Upper lobe of right lung (tissue), 1 donor: ENCODE measurements at regions not wholly inside any gene's neighbourhood (a gene's known extent, or its start where the extent isn't known, plus 50 kb on each side); places are given as distances from the start of the nearest gene placed in this dataset.

ENCODE experiments used
- ATAC-seq: fragments of 200-7000 bp; cut with Tn5 transposase; one replicate; pipeline ENCODE4 v1.9.1; 2020; ENCODE audit warnings: mild to moderate bottlenecking, moderate library complexity
- DNase-seq: peaks from one replicate; pipeline ENCODE4 v3.0.0-alpha.2; 2020
- H3K27ac ChIP-seq: fragments of 200-600 bp; one replicate; pipeline ENCODE4 v1.8.0; 2022
- H3K27me3 ChIP-seq: fragments of 200-600 bp; one replicate; pipeline ENCODE4 v1.8.0; 2022; ENCODE audit warnings: mild to moderate bottlenecking
- H3K36me3 ChIP-seq: fragments of 200-600 bp; one replicate; pipeline ENCODE4 v1.8.0; 2022
- H3K4me1 ChIP-seq: fragments of 200-600 bp; one replicate; pipeline ENCODE4 v1.8.0; 2022
- H3K4me3 ChIP-seq: fragments of 200-600 bp; one replicate; pipeline ENCODE4 v1.8.0; 2022; ENCODE audit warnings: mild to moderate bottlenecking
- H3K9me3 ChIP-seq: fragments of 200-600 bp; one replicate; pipeline ENCODE4 v1.8.0; 2022
- CTCF ChIP-seq: fragments of 200-600 bp; IDR thresholded peaks from one replicate; pipeline ENCODE4 v1.8.0; 2022; ENCODE audit warnings: antibody characterized with exemption
- intact Hi-C: fragments of 100-400 bp; cut with DNase I; formaldehyde crosslinking; loops from one replicate; pipeline ENCODE4 v1.11.0; 2022
- donor health status: DM: no; HTN: yes; CAD: no; lungs with severe emphysema.

GRCh38 chr9:107562798-107563197 lies 73.2 kb upstream of the KLF4 start:
- TF ChIP-seq CTCF, result no peak
- no peak overlapping the region for H3K27ac ChIP-seq
- ATAC-seq (no peak), DNase-seq (no peak)
- no peaks in the 10 kb centered on the region for H3K4me1 ChIP-seq
- no peaks in the 10 kb centered on the region for H3K9me3 ChIP-seq
- H3K36me3 ChIP-seq, result no peaks in the 10 kb centered on the region
- no peaks in the 10 kb centered on the region for H3K27me3 ChIP-seq
- H3K4me3 ChIP-seq, result no peak overlapping the region
- intact Hi-C loops, result no loop called here

GRCh38 chr9:107559494-107560086 lies 70.0 kb upstream of the KLF4 start:
- Histone ChIP-seq H3K9me3 (no peaks in the 10 kb centered on the region), H3K4me1 (peaks cover 3% of the 10 kb centered on the region), H3K4me3 (no peak overlapping the region), H3K27ac (no peak overlapping the region), H3K27me3 (no peaks in the 10 kb centered on the region), H3K36me3 (no peaks in the 10 kb centered on the region)
- intact Hi-C loops, result no loop called here
- no peak for TF ChIP-seq CTCF
- DNase-seq, result no peak
- ATAC-seq, result no peak

- Histone ChIP-seq H3K36me3 (no peaks in the 10 kb centered on the region), H3K4me1 (peaks cover 3% of the 10 kb centered on the region), H3K27ac (no peak overlapping the region), H3K27me3 (no peaks in the 10 kb centered on the region), H3K4me3 (no peak overlapping the region), H3K9me3 (no peaks in the 10 kb centered on the region)
- intact Hi-C loops, result no loop called here
- DNase-seq (no peak), ATAC-seq (no peak)
- no peak for TF ChIP-seq CTCF
These were observed 67.8 kb upstream of the KLF4 start for GRCh38 chr9:107557236-107557990.

- ATAC-seq, result peak; percentile 48
- H3K27ac ChIP-seq, result no peak overlapping the region
- no peaks in the 10 kb centered on the region for H3K36me3 ChIP-seq
- no peak for TF ChIP-seq CTCF
- H3K4me3 ChIP-seq, result no peak overlapping the region
- intact Hi-C loops, result no loop called here
- H3K9me3 ChIP-seq, result no peaks in the 10 kb centered on the region
- H3K4me1 ChIP-seq, result peaks cover 3% of the 10 kb centered on the region
- H3K27me3 ChIP-seq, result no peaks in the 10 kb centered on the region
- peak; percentile 70 for DNase-seq
These were observed 65.1 kb upstream of the KLF4 start for GRCh38 chr9:107554636-107555035.

- no peaks in the 10 kb centered on the region for H3K9me3 ChIP-seq
- H3K4me1 ChIP-seq, result peaks cover 15% of the 10 kb centered on the region
- no peak for TF ChIP-seq CTCF
- no peak overlapping the region for H3K4me3 ChIP-seq
- no peaks in the 10 kb centered on the region for H3K36me3 ChIP-seq
- ATAC-seq (peak; percentile 78), DNase-seq (no peak)
- H3K27me3 ChIP-seq, result no peaks in the 10 kb centered on the region
- H3K27ac ChIP-seq, result peak overlapping the region; percentile 70
- intact Hi-C loops, result no loop called here
These were observed 59.0 kb upstream of the KLF4 start for GRCh38 chr9:107548298-107549142.
